Stomach (tissue), 4 donors: ENCODE measurements at regions not wholly inside any gene's neighbourhood (a gene's known extent, or its start where the extent isn't known, plus 50 kb on each side); places are given as distances from the start of the nearest gene placed in this dataset.

Source experiments
- EP300 ChIP-seq: sonication (generic); formaldehyde crosslinking; IDR thresholded peaks from one replicate; pipeline ENCODE4 v1.6.1; 2017; ENCODE audit warnings: antibody characterized with exemption
- POLR2A ChIP-seq, 4 donors: fragments of 450-650 bp; IDR thresholded peaks; one replicate each; pipeline ENCODE4 v1.6.1; 2016; ENCODE audit warnings: antibody characterized with exemption in 4 of 4, control low read depth in 2 of 4, mild to moderate bottlenecking in 1 of 4, moderate library complexity in 1 of 4
- POLR2AphosphoS5 ChIP-seq, 3 donors: sonication (generic); formaldehyde crosslinking; IDR thresholded peaks; one replicate each; pipeline ENCODE4 v1.6.1; 2016; ENCODE audit warnings: antibody characterized with exemption in 3 of 3
- TF ChIP-seq, protein P1 (sequence below), 7 experiments: fragments of 450-650 bp in 4 of 7; fragments of 200-600 bp in 3 of 7; sonication (generic) in 3 of 7; IDR thresholded peaks; one replicate each; pipeline ENCODE4 v1.5.1; 2016 to 2019; ENCODE audit warnings: antibody characterized with exemption in 7 of 7, control low read depth in 2 of 7, mild to moderate bottlenecking in 1 of 7

DNA sequence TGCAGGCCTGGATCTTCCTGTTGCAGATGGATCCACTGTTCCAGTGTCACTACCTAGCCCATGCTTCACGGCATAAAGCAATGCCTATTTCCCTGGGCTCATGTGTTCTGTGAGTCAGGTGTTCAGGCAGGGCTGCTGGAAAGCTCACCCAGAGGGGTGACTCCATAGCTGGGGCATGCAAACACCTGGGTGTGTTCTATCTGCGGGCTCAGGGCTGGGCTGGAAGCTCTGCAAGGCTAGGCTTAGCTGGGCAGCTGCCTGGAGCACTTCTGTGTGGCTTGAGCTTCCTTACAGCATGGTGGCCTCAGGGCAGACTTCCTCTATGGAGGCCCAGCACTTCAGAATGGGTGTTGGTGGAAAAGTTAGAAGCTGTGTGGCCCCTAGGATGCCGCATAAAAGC is 139.9 kb downstream of the GADD45G start:
- no peak for TF ChIP-seq POLR2AphosphoS5 (IDR thresholded peaks at IDR 0.05)
- TF ChIP-seq, protein P1, sequence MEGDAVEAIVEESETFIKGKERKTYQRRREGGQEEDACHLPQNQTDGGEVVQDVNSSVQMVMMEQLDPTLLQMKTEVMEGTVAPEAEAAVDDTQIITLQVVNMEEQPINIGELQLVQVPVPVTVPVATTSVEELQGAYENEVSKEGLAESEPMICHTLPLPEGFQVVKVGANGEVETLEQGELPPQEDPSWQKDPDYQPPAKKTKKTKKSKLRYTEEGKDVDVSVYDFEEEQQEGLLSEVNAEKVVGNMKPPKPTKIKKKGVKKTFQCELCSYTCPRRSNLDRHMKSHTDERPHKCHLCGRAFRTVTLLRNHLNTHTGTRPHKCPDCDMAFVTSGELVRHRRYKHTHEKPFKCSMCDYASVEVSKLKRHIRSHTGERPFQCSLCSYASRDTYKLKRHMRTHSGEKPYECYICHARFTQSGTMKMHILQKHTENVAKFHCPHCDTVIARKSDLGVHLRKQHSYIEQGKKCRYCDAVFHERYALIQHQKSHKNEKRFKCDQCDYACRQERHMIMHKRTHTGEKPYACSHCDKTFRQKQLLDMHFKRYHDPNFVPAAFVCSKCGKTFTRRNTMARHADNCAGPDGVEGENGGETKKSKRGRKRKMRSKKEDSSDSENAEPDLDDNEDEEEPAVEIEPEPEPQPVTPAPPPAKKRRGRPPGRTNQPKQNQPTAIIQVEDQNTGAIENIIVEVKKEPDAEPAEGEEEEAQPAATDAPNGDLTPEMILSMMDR (IDR thresholded peaks at IDR 0.05) = no peak
- TF ChIP-seq POLR2A (IDR thresholded peaks at IDR 0.05) = no peak
- TF ChIP-seq EP300 = no peak
